ENCODE measurements at regions not wholly inside any gene's neighbourhood (a gene's known extent, or its start where the extent isn't known, plus 50 kb on each side); places are given as distances from the start of the nearest gene placed in this dataset.

DNA sequence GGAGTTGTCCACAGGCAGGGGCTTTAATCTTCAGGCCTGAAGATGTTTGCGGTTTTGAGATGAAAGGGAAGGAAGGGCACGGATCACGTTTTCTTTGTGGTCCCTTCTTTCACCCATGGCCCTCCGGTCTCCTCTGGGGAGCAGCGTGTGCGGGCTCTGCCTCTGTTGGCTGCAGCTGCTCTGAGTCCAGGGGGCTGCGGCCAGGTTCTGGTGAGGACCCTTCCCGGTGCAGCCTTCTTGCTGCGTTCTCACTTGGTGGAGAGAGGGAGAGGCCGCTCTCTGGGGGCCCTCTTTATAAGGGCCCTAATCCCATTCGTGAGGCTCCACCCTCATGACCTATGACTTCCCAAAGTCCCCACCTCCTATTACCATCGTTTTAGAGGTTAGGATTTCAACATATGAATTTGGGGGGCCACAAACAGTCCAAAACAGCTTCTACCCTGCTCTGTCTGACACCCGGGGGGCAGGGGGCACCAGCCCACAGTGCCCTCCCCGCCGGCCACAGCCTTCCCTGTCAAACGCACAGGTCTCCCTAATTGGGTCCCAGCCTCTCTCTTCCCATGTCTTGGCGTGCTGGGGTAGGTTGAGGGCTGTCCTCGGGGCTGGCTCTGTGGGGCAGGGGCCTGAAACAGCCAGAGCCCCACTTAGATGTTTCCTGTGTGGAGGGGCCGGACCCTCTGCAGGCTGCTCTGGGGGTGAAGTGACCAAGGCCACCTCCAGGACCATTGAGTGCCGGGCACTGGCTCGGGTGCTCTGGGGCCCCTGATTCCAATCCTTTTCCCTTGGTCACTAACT, 100.1 kb upstream of the C1orf174 start:
- no peak for TF ChIP-seq POLR2A (IDR thresholded peaks at IDR 0.05; ENCODE audit: low read depth, low read length)
- TF ChIP-seq TAF1 (IDR thresholded peaks at IDR 0.05; ENCODE audit: low read depth, low read length), result no peak
- TF ChIP-seq PAX5 (IDR thresholded peaks at IDR 0.05; ENCODE audit: insufficient read depth, low read length, severe bottlenecking), result no peak
- TF ChIP-seq SPI1 (IDR thresholded peaks at IDR 0.05; ENCODE audit: low read depth, low read length), result no peak
- TF ChIP-seq POLR2AphosphoS5 (IDR thresholded peaks at IDR 0.05; ENCODE audit: low read depth, low read length), result no peak
- no peak for TF ChIP-seq POU2F2 (IDR thresholded peaks at IDR 0.05; ENCODE audit: low read depth, low read length)
- FAIRE-seq, result no peak
- no peak for DNase-seq (ENCODE audit: insufficient read length, low spot score)

DNA sequence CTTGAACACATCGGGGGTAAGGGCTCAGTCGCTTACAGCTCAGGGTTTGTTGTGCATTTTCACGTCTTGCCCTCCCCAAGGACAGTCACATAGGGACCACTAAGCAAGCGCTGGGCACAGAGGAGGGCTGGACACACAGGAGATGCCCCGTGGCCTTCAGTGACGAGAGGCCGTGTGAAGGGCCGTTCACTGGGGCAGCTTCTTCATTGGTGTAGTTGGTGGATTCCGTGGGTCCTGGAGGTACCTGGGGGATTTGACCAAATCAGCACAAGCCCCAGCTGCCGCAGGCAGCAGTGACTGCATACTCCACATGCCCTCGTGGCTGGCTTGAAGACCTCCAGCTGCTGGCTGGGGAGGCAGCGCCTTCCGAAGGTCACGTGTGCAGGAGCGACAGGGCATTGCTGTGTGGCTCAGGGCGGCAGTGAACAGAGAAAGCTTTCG, 100.8 kb upstream of the C1orf174 start:
- DNase-seq (ENCODE audit: insufficient read length, low spot score), result no peak
- TF ChIP-seq POLR2A (IDR thresholded peaks at IDR 0.05; ENCODE audit: low read depth, low read length) (no peak), SPI1 (IDR thresholded peaks at IDR 0.05; ENCODE audit: low read depth, low read length) (no peak), POLR2AphosphoS5 (IDR thresholded peaks at IDR 0.05; ENCODE audit: low read depth, low read length) (no peak), TAF1 (IDR thresholded peaks at IDR 0.05; ENCODE audit: low read depth, low read length) (no peak), POU2F2 (IDR thresholded peaks at IDR 0.05; ENCODE audit: low read depth, low read length) (no peak), PAX5 (IDR thresholded peaks at IDR 0.05; ENCODE audit: insufficient read depth, low read length, severe bottlenecking) (no peak)
- no peak for FAIRE-seq

DNA sequence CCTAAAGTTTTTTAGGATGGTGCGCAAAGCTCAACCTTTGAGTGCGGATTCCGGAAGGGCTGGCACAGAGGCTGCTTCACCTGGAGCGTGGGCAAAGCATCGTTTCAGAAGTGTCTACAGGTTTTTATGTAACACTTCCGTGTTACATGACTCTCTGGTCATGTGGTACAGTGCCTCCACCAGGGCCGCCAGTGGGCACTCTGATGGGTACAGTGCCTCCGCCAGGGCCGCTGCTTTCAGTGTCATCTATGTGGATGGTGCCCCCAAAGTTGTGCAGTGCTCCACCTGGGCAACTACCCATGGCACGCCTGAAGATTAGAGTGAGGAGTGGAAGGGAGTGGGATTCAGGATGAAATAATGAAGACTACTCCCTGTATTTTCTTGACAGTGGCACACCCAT, 101.4 kb upstream of the C1orf174 start:
- DNase-seq (ENCODE audit: insufficient read length, low spot score), result no peak
- TF ChIP-seq POLR2AphosphoS5 (IDR thresholded peaks at IDR 0.05; ENCODE audit: low read depth, low read length), result no peak
- no peak for TF ChIP-seq SPI1 (IDR thresholded peaks at IDR 0.05; ENCODE audit: low read depth, low read length)
- TF ChIP-seq TAF1 (IDR thresholded peaks at IDR 0.05; ENCODE audit: low read depth, low read length), result no peak
- no peak for TF ChIP-seq POLR2A (IDR thresholded peaks at IDR 0.05; ENCODE audit: low read depth, low read length)
- no peak for TF ChIP-seq POU2F2 (IDR thresholded peaks at IDR 0.05; ENCODE audit: low read depth, low read length)
- TF ChIP-seq PAX5 (IDR thresholded peaks at IDR 0.05; ENCODE audit: insufficient read depth, low read length, severe bottlenecking), result no peak
- FAIRE-seq, result no peak

DNA sequence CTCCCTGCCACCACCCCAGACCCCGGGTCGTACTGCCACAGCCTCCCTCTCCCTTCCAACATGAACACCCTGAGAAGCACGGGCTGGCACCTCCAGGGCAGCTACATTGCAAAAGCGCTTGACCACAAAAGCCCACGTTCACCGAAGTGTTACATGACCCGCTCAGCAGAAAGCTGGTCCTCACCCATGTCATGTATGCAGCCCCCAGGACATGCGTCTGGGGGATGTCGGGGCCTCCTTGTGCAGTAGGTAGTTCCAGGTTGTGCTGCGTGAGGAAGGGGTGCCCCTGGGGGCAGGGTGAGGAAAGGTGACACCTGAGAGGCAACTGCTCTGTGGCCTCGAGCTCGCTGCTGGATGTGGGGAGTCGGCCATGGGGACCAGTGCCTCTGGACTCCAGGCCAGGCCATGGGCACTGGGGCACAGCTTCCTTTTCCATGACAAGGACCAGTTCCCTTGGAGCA, 102.0 kb upstream of the C1orf174 start:
- DNase-seq (ENCODE audit: insufficient read length, low spot score), result no peak
- FAIRE-seq, result no peak
- TF ChIP-seq SPI1 (IDR thresholded peaks at IDR 0.05; ENCODE audit: low read depth, low read length), result no peak
- TF ChIP-seq POU2F2 (IDR thresholded peaks at IDR 0.05; ENCODE audit: low read depth, low read length), result no peak
- no peak for TF ChIP-seq POLR2A (IDR thresholded peaks at IDR 0.05; ENCODE audit: low read depth, low read length)
- no peak for TF ChIP-seq TAF1 (IDR thresholded peaks at IDR 0.05; ENCODE audit: low read depth, low read length)
- no peak for TF ChIP-seq POLR2AphosphoS5 (IDR thresholded peaks at IDR 0.05; ENCODE audit: low read depth, low read length)
- no peak for TF ChIP-seq PAX5 (IDR thresholded peaks at IDR 0.05; ENCODE audit: insufficient read depth, low read length, severe bottlenecking)

DNA sequence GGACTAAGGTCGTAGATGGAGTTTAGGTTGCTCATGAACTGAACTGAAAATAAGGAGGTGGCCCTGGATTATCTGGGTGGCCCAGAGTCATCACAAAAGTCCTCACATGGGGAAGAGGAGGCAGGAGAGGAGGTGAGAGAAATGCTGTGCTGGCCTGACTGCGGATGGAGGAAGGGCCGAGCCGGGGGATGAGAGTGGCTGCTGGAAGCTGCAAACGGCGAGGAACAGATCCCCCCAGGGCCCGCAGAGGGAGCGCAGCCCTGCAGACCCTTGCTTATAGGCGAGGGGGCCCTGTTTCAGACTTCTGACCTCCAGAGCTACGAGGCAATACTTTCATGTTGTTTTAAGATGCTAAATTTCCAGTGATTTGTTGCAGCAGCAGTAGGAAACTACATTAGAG, 102.7 kb upstream of the C1orf174 start:
- no peak for FAIRE-seq

DNA sequence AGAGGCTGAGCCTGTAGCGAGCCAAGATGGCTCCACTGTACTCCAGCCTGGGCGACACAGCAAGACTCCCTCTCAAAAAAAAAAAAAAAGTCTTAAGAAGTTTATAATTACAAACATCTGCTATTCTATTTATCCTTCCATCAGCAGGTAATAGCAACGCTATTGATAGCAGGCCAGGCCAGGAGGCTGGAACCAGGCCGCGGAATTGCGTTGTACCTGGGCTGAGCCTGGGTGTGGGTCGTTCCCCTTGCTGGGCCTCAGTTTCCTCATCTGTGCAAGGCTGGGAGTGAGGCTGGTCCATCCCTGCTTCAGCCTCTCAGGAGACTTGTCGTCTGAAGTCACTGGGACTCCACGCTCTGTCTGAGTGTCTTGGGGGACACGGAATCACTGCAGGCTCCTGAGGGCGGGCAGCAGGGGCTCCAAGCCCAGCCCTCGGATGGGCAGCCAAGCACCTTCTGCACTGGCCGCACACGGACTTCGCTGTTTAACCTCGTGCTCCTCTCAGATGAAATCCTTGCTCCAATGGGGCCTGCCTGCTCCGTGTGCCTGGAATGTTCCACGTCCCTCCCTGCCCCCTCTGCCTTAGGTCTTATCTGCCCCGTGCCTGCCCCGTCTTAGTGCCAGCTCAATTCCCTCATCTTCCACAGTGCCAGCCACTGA, 103.9 kb upstream of the C1orf174 start:
- FAIRE-seq (no peak), DNase-seq (ENCODE audit: insufficient read length, low spot score) (no peak)
- TF ChIP-seq POLR2A (IDR thresholded peaks at IDR 0.05; ENCODE audit: low read depth, low read length), result no peak
- no peak for TF ChIP-seq TAF1 (IDR thresholded peaks at IDR 0.05; ENCODE audit: low read depth, low read length)
- TF ChIP-seq POLR2AphosphoS5 (IDR thresholded peaks at IDR 0.05; ENCODE audit: low read depth, low read length), result no peak
- no peak for TF ChIP-seq PAX5 (IDR thresholded peaks at IDR 0.05; ENCODE audit: insufficient read depth, low read length, severe bottlenecking)
- no peak for TF ChIP-seq POU2F2 (IDR thresholded peaks at IDR 0.05; ENCODE audit: low read depth, low read length)
- no peak for TF ChIP-seq SPI1 (IDR thresholded peaks at IDR 0.05; ENCODE audit: low read depth, low read length)

More for the DNA sequence above, 102.7 kb upstream of the C1orf174 start:
- TF ChIP-seq POLR2A (IDR thresholded peaks at IDR 0.05; ENCODE audit: low read depth, low read length) (no peak), SPI1 (IDR thresholded peaks at IDR 0.05; ENCODE audit: low read depth, low read length) (no peak), POLR2AphosphoS5 (IDR thresholded peaks at IDR 0.05; ENCODE audit: low read depth, low read length) (no peak), PAX5 (IDR thresholded peaks at IDR 0.05; ENCODE audit: insufficient read depth, low read length, severe bottlenecking) (no peak), POU2F2 (IDR thresholded peaks at IDR 0.05; ENCODE audit: low read depth, low read length) (no peak), TAF1 (IDR thresholded peaks at IDR 0.05; ENCODE audit: low read depth, low read length) (no peak)
- DNase-seq (ENCODE audit: insufficient read length, low spot score), result no peak

DNA sequence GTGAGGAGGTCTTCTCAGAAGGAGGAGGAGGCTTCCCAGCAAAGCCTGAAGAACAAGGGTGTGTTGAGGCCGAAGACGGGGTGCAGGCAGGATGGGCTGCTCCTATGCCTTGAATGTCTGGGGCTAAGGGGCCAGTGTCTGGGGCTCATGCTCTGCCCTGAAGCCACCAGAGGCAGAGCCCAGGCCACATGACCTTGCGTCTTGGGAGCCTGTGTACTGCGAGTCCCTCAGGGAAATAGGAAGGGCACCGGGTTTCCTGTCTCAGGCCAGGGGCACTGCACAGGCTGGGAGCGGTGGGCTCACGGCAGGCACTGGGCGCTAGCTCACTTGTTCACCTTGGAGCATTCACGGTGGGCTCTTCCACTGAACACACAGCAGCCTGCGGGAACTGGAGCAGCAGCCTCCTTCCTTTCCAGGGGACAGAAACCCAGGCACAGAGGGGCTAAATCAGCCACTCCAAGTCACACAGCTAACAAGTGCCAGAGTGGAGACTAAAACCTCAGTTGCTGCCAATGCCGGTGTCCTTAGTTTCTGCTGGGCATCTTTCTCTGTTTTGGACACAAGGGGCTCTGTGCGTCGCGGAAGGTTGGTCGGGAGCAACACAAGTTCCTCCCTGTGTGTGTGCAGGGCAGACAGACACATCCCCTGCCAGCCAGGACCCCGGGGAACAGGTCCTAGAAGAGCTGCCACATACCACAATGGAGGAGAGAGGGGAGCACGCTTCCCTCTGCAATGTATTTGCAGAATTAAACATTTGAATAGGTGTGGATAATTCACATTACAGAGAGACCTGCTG, 104.8 kb upstream of the C1orf174 start:
- no peak for DNase-seq (ENCODE audit: insufficient read length, low spot score)
- no peak for FAIRE-seq
- no peak for TF ChIP-seq SPI1 (IDR thresholded peaks at IDR 0.05; ENCODE audit: low read depth, low read length)
- TF ChIP-seq TAF1 (IDR thresholded peaks at IDR 0.05; ENCODE audit: low read depth, low read length), result no peak

DNA sequence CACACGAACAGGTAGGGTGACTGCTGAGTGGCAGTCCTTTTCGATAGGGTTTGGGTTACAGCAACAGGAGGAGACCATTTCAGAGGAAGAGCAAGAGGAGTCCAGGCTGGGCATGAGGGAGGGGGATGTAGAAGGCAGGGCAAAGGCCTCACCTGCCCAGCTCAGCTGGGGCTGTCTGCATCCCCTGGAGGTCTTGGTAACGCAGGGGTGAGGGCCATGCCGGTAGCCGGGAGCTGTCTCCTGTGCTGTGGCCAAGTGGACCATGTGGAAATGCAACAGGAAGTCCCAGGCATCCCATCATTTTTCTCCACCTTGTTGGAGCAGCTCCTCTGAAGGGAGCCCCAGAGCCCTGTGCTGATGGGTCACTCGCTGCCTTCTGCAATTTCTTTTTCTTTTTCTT, 105.4 kb upstream of the C1orf174 start:
- DNase-seq (ENCODE audit: insufficient read length, low spot score) (no peak), FAIRE-seq (no peak)
- TF ChIP-seq POU2F2 (IDR thresholded peaks at IDR 0.05; ENCODE audit: low read depth, low read length) (no peak), TAF1 (IDR thresholded peaks at IDR 0.05; ENCODE audit: low read depth, low read length) (no peak), POLR2AphosphoS5 (IDR thresholded peaks at IDR 0.05; ENCODE audit: low read depth, low read length) (no peak), PAX5 (IDR thresholded peaks at IDR 0.05; ENCODE audit: insufficient read depth, low read length, severe bottlenecking) (no peak), SPI1 (IDR thresholded peaks at IDR 0.05; ENCODE audit: low read depth, low read length) (no peak), POLR2A (IDR thresholded peaks at IDR 0.05; ENCODE audit: low read depth, low read length) (no peak)
